Ishikawa (cell line): ENCODE measurements at regions not wholly inside any gene's neighbourhood (a gene's known extent, or its start where the extent isn't known, plus 50 kb on each side); places are given as distances from the start of the nearest gene placed in this dataset.

ENCODE experiments used
- CEBPB ChIP-seq: IDR thresholded peaks from 2 replicates; pipeline ENCODE4 v1.6.1; 2012
- NFIC ChIP-seq: IDR thresholded peaks from 2 replicates; pipeline ENCODE4 v1.6.1; 2012
- RAD21 ChIP-seq: IDR thresholded peaks from 2 replicates; pipeline ENCODE4 v1.6.1; 2012; ENCODE audit warnings: low read depth
- USF1 ChIP-seq: IDR thresholded peaks from 2 replicates; pipeline ENCODE4 v1.6.1; 2012

DNA sequence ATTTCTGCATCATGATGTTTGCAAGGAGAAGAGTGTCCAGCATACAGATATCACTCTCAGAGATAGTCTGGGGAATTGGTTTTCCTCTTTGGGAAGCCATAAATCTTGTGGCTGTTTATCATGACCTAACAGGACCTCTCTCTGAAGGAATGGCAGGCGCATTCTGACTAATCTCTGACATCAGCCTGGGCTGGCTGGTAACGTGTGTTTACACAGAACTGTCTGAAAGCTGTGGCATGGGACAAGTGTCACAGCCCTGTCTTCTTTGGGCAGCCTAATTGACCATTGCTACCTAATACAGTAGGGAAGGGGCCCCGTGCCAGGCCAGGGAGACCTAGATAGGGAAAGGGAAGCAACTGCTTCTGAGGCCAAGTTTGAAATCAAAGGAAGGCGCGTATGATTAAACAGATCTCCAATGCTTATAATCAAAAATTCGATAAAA is 73.9 kb upstream of the CABCOCO1 start:
- TF ChIP-seq CEBPB (no peak), RAD21 (no peak), NFIC (no peak), USF1 (no peak)
